Activated naive CD8-positive, alpha-beta T cell treated with anti-CD3 and anti-CD28 coated beads, Interleukin-2, amount 50 U/mL, for 24 hours (primary cell): ENCODE measurements at regions not wholly inside any gene's neighbourhood (a gene's known extent, or its start where the extent isn't known, plus 50 kb on each side); places are given as distances from the start of the nearest gene placed in this dataset.
"Not testable (repeated sequence)": the region's sequence is repeated elsewhere in the genome, so short reads cannot be mapped to it uniquely, and the experiment has no call there.

Experiments used
- ATAC-seq: fragments of 150-1000 bp; cut with Tn5 transposase; one replicate; pipeline ENCODE4 v1.10.0; 2021
- DNase-seq: peaks from one replicate; pipeline ENCODE4 v3.0.0; 2021
- H3K27ac Mint-ChIP-seq: one replicate; pipeline ENCODE4 v1.8.0; 2021; ENCODE audit warnings: mild to moderate bottlenecking, mixed read lengths
- H3K27me3 Mint-ChIP-seq: one replicate; pipeline ENCODE4 v1.8.0; 2021; ENCODE audit warnings: mixed read lengths
- H3K36me3 Mint-ChIP-seq: one replicate; pipeline ENCODE4 v1.8.0; 2021; ENCODE audit warnings: low read depth, mixed read lengths
- H3K4me1 Mint-ChIP-seq: one replicate; pipeline ENCODE4 v1.8.0; 2021; ENCODE audit warnings: mixed read lengths
- H3K4me3 Mint-ChIP-seq: one replicate; pipeline ENCODE4 v1.8.0; 2021; ENCODE audit warnings: mild to moderate bottlenecking, moderate library complexity, mixed read lengths
- H3K9me3 Mint-ChIP-seq: one replicate; pipeline ENCODE4 v1.8.0; 2021; ENCODE audit warnings: mixed read lengths

DNA sequence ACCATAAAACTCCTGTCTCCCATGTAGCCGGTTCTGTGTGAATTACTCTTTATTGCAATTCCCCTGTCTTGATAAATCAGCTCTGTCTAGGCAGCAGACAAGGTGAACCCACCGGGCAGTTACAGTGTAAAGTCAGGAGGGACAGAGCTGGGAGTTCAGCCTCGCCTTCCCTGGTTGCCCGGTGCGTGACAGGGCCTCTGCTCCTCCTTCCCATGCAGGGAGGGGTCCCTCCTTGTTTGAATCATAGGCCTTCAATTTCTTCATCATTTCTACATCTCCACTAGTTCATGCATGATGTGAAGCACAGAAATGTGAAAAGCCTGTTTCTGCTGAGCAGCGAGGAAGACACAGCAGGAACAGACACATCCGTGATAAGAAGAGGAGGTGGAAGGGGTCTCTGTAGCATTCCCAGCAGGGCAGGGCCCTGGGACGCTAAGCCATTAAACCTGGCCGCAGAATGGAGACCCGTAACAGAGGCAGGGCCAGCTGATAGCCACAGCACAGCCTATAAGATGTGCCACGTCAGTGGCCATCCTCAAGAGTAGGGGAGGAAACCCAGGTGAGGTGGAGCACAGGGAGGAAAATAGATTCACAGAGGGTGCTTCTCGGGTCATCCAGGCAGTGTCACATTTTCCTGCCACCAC, 106.7 kb upstream of the CST7 start:
- peaks cover 10% of the 10 kb centered on the region for H3K27me3 Mint-ChIP-seq
- DNase-seq (no peak), ATAC-seq (peak; percentile 24)
- no peak overlapping the region for H3K4me3 Mint-ChIP-seq
- no peak overlapping the region for H3K27ac Mint-ChIP-seq
- H3K4me1 Mint-ChIP-seq: peaks cover 5% of the 10 kb centered on the region
- no peaks in the 10 kb centered on the region for H3K36me3 Mint-ChIP-seq
- peaks cover 7% of the 10 kb centered on the region for H3K9me3 Mint-ChIP-seq

DNA sequence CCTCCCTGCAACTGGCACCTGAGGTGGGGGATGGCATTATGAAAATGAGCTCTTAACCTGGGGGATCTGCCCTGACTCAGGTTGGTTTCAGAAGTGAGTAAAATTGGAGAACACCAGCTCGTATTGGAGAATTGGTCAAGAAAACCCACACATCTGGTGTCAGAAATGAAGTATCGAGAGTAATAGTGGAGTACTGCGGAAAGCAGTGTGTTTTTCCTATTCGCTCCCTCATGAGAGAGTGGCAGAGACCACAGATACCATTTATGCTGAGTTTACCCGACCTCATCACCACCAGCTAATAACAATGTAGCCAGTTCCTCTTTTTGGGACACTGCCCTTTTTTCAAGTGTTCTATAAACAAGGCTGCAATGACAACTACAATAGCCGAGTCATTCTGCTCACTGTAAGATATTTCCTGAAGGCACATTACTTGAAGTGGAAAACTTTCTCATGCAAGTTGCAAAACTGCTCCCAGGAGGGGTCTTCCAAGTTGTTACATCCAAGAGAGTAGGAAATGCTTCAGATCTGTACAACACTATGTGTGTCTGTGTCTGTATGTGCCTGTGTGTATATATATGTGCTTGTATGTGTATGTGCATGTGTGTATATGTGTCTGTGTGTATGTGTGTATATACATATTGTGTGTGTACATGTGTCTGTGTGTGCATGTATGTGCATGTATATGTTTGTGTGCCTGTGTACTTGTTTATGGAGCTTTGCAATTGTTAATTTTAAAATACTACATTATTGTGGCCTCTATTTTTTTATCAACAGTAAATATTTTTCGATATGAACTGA, 106.0 kb upstream of the CST7 start:
- Mint-ChIP-seq H3K4me3 (no peak overlapping the region), H3K27me3 (peaks cover 13% of the 10 kb centered on the region), H3K27ac (no peak overlapping the region), H3K36me3 (no peaks in the 10 kb centered on the region), H3K4me1 (peaks cover 5% of the 10 kb centered on the region), H3K9me3 (peaks cover 11% of the 10 kb centered on the region)
- peak; percentile 61 for ATAC-seq
- no peak for DNase-seq

- H3K4me3 Mint-ChIP-seq: no peak overlapping the region
These were observed 98.9 kb upstream of the CST7 start for GRCh38 chr20:24850176-24850575.

DNA sequence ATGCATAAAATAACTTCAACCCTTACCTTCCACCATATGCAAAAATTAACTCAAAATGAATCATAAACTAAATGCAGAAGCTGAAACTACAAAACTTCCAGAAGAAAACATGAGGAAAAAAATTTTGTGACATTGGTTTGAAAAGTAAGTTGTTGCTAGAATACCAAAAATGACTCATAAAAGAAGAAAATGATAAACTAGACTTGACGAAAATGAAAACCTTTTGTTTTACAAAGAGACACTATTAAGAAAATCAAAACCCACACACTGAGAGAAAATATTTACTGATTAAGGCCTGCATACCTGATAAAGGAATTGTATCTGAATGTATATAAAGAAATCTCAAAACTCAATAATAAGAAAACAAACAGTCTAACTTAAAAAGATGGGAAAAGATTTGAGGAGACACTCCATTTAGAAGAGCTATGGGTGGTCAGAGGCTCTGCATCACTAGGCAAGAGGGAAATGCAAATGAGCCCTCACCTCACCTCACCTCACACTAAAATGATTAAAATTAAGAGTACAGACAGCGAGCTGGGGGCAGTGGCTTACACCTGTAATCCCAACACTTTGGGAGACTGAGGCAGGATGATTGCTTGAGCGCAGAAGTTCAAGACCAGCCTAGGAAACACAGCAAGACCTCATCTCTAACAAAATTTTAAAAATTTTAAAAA, 97.6 kb upstream of the CST7 start:
- Mint-ChIP-seq H3K9me3 (peaks cover 36% of the 10 kb centered on the region), H3K36me3 (peaks cover 8% of the 10 kb centered on the region), H3K4me3 (no peak overlapping the region), H3K27me3 (peaks cover 16% of the 10 kb centered on the region), H3K4me1 (no peaks in the 10 kb centered on the region), H3K27ac (no peak overlapping the region)
- DNase-seq: no peak
- ATAC-seq: no peak

More at GRCh38 chr20:24850176-24850575, 98.9 kb upstream of the CST7 start:
- Mint-ChIP-seq H3K27me3 (peaks cover 16% of the 10 kb centered on the region), H3K27ac (no peak overlapping the region), H3K4me1 (no peaks in the 10 kb centered on the region), H3K36me3 (peaks cover 8% of the 10 kb centered on the region), H3K9me3 (peaks cover 31% of the 10 kb centered on the region)
- no peak for ATAC-seq
- DNase-seq: no peak

GRCh38 chr20:24853916-24854315, 95.2 kb upstream of the CST7 start:
- Mint-ChIP-seq H3K4me1 (peaks cover 4% of the 10 kb centered on the region), H3K4me3 (no peak overlapping the region), H3K9me3 (peaks cover 32% of the 10 kb centered on the region), H3K36me3 (peaks cover 8% of the 10 kb centered on the region), H3K27me3 (peaks cover 9% of the 10 kb centered on the region), H3K27ac (no peak overlapping the region)
- ATAC-seq (no peak), DNase-seq (no peak)

GRCh38 chr20:24855848-24856247, 93.2 kb upstream of the CST7 start:
- peaks cover 4% of the 10 kb centered on the region for H3K4me1 Mint-ChIP-seq
- no peaks in the 10 kb centered on the region for H3K27me3 Mint-ChIP-seq
- ATAC-seq (no peak), DNase-seq (no peak)
- no peak overlapping the region for H3K4me3 Mint-ChIP-seq
- peaks cover 27% of the 10 kb centered on the region for H3K9me3 Mint-ChIP-seq
- no peak overlapping the region for H3K27ac Mint-ChIP-seq
- peaks cover 3% of the 10 kb centered on the region for H3K36me3 Mint-ChIP-seq

- not testable (repeated sequence) for DNase-seq, H3K4me1 Mint-ChIP-seq, H3K4me3 Mint-ChIP-seq, H3K27me3 Mint-ChIP-seq, ATAC-seq, H3K36me3 Mint-ChIP-seq, H3K27ac Mint-ChIP-seq
- H3K9me3 Mint-ChIP-seq: peaks cover 27% of the 10 kb centered on the region
These were observed 90.6 kb upstream of the CST7 start for GRCh38 chr20:24858500-24858899.

DNA sequence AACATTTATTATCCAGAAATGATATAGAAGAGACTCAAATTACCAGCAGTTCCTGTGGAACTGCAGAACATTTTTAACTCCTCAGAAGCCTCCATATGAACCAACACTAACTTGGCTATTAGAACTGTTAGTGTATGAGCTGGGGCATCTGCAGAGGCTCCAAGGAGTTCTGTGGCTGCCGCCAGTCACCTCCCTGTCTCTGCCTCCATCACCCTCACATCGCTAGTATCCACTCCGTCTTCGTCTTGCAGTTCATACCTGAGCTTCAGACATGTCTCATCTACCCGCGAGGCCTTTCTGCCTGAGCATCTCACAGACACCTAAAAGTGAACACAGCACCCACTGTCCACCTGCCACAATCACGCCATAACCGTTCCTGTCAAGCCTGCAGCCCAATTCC, 89.5 kb upstream of the CST7 start:
- Mint-ChIP-seq H3K27ac (no peak overlapping the region), H3K4me3 (no peak overlapping the region), H3K27me3 (no peaks in the 10 kb centered on the region), H3K9me3 (peaks cover 19% of the 10 kb centered on the region), H3K36me3 (no peaks in the 10 kb centered on the region), H3K4me1 (peaks cover 4% of the 10 kb centered on the region)
- DNase-seq (no peak), ATAC-seq (no peak)

GRCh38 chr20:24862186-24862585, 86.9 kb upstream of the CST7 start:
- ATAC-seq: no peak
- H3K36me3 Mint-ChIP-seq: peaks cover 3% of the 10 kb centered on the region
- no peaks in the 10 kb centered on the region for H3K27me3 Mint-ChIP-seq
- no peak for DNase-seq
- H3K9me3 Mint-ChIP-seq: peaks cover 13% of the 10 kb centered on the region
- no peak overlapping the region for H3K4me3 Mint-ChIP-seq
- no peak overlapping the region for H3K27ac Mint-ChIP-seq
- H3K4me1 Mint-ChIP-seq: peaks cover 4% of the 10 kb centered on the region

GRCh38 chr20:24862606-24863005, 86.5 kb upstream of the CST7 start:
- peaks cover 4% of the 10 kb centered on the region for H3K4me1 Mint-ChIP-seq
- H3K27ac Mint-ChIP-seq: no peak overlapping the region
- H3K9me3 Mint-ChIP-seq: peaks cover 11% of the 10 kb centered on the region
- ATAC-seq (no peak), DNase-seq (no peak)
- H3K27me3 Mint-ChIP-seq: no peaks in the 10 kb centered on the region
- peaks cover 3% of the 10 kb centered on the region for H3K36me3 Mint-ChIP-seq
- H3K4me3 Mint-ChIP-seq: no peak overlapping the region

DNA sequence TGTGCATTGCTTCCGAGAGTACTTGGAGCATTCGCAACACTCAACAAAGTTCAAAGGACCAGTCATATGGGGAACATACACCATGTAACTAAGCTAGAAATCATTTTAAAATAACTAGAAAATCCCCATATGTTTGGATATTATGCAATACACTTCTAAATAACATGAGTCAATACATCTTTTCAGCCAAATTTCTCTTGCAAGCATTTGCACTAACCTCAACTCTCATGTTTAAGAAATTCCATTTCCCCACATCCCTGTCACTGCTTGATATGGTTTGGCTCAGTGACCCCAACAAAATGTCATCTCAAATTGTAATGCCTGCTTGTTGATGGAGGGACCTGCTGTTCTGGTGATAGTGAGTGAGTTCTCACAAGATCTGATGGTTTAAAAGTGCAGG, 85.7 kb upstream of the CST7 start:
- peaks cover 3% of the 10 kb centered on the region for H3K36me3 Mint-ChIP-seq
- no peaks in the 10 kb centered on the region for H3K27me3 Mint-ChIP-seq
- no peak for DNase-seq
- no peak overlapping the region for H3K27ac Mint-ChIP-seq
- no peak overlapping the region for H3K4me3 Mint-ChIP-seq
- H3K4me1 Mint-ChIP-seq: peaks cover 2% of the 10 kb centered on the region
- ATAC-seq: no peak
- peaks cover 11% of the 10 kb centered on the region for H3K9me3 Mint-ChIP-seq

DNA sequence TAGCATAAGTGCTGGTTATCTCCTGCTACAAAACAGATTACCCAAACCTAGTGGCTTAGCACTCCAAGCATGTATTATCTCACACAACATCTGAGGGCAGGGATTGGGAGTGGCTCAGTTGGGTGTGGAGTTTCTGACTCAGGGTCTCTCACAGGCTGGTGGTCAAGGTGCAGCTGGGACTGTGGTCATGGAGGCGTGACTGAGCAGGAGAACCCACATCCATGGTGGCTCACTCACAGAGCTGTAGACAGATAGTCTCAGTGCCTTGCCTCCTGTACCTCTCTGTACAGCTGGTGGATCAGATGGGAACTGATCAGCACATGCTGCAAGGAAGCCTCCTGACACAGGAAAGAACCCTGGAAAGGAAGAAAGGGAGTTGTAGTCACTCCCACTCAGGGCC, 83.1 kb upstream of the CST7 start:
- Mint-ChIP-seq H3K9me3 (peaks cover 11% of the 10 kb centered on the region), H3K27me3 (no peaks in the 10 kb centered on the region), H3K4me1 (no peaks in the 10 kb centered on the region), H3K27ac (no peak overlapping the region), H3K4me3 (no peak overlapping the region), H3K36me3 (peaks cover 3% of the 10 kb centered on the region)
- ATAC-seq (peak; percentile 20), DNase-seq (no peak)

DNA sequence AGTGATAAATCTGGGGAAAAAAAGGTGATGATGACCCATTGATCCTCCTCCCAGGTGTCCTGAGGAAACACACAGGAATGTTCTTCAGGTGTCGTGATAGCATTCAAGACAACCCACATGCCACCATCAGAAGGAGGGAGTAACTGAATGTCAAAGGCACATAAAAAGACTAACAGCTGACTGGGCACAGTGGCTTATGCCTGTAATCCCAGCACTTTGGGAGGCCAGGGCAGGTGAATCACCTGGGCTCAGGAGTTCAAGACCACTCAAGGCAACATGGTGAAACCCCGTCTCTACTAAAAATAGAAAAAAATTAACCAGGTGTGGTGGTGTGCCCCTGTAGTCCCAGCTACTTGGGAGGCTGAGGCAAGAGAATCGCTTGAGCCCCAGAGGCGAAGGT, 82.3 kb upstream of the CST7 start:
- peaks cover 11% of the 10 kb centered on the region for H3K9me3 Mint-ChIP-seq
- H3K36me3 Mint-ChIP-seq: peaks cover 3% of the 10 kb centered on the region
- DNase-seq (no peak), ATAC-seq (no peak)
- H3K27ac Mint-ChIP-seq: no peak overlapping the region
- no peaks in the 10 kb centered on the region for H3K27me3 Mint-ChIP-seq
- H3K4me1 Mint-ChIP-seq: no peaks in the 10 kb centered on the region
- H3K4me3 Mint-ChIP-seq: no peak overlapping the region

DNA sequence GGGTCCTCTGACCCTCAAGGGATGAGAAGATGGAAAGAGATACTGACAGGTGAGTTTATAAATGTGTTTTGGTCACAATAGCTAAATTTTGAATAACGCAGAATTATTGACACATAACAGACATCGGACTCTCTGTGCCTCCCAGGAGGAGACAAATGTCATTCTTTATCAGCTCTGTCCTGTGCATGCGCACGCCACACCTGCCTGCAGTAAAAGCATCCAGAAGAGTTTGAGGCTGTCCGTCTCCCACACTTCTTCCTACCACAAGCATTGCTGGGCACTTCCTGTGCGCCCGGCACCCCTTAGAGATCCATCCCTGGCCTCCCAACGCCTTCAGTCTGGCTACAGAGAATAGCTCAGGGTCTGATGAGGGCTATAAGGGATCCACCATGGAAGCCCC, 81.5 kb upstream of the CST7 start:
- Mint-ChIP-seq H3K27me3 (no peaks in the 10 kb centered on the region), H3K9me3 (peaks cover 11% of the 10 kb centered on the region), H3K4me1 (no peaks in the 10 kb centered on the region), H3K4me3 (no peak overlapping the region), H3K27ac (no peak overlapping the region), H3K36me3 (peaks cover 3% of the 10 kb centered on the region)
- ATAC-seq (no peak), DNase-seq (no peak)

GRCh38 chr20:24868396-24868927, 80.6 kb upstream of the CST7 start:
- no peaks in the 10 kb centered on the region for H3K27me3 Mint-ChIP-seq
- no peak overlapping the region for H3K4me3 Mint-ChIP-seq

More at GRCh38 chr20:24868396-24868927, 80.6 kb upstream of the CST7 start:
- H3K9me3 Mint-ChIP-seq: peaks cover 11% of the 10 kb centered on the region
- no peaks in the 10 kb centered on the region for H3K4me1 Mint-ChIP-seq
- ATAC-seq: no peak
- no peak overlapping the region for H3K27ac Mint-ChIP-seq
- DNase-seq: no peak
- H3K36me3 Mint-ChIP-seq: peaks cover 3% of the 10 kb centered on the region
